GM12878 (cell line): ENCODE measurements at regions not wholly inside any gene's neighbourhood (a gene's known extent, or its start where the extent isn't known, plus 50 kb on each side); places are given as distances from the start of the nearest gene placed in this dataset.

ENCODE experiments used
- EGR1 ChIP-seq, 2 experiments: IDR thresholded peaks; 1 replicate in 1 of 2; 2 replicates in 1 of 2; pipeline ENCODE4 v1.6.1; 2011 to 2012; ENCODE audit warnings: low read depth in 2 of 2, low read length in 2 of 2, borderline replicate concordance in 1 of 2, mild to moderate bottlenecking in 1 of 2, moderate library complexity in 1 of 2
- EZH2 ChIP-seq: IDR thresholded peaks from 2 replicates; pipeline ENCODE4 v1.6.1; 2012; ENCODE audit warnings: low read depth, mild to moderate bottlenecking, control low read depth, inconsistent platforms, low read length, borderline replicate concordance; ENCODE audit not compliant: control insufficient read depth
- NBN ChIP-seq: fragments of 450-650 bp; IDR thresholded peaks from 2 replicates; pipeline ENCODE4 v1.6.1; 2016
- POLR2A ChIP-seq: IDR thresholded peaks from 2 replicates; pipeline ENCODE4 v1.6.1; 2011; ENCODE audit warnings: low read depth, mild to moderate bottlenecking, low read length
- POLR2AphosphoS5 ChIP-seq: IDR thresholded peaks from 2 replicates; pipeline ENCODE4 v1.6.1; 2011; ENCODE audit warnings: mild to moderate bottlenecking, low read length, inconsistent platforms
- RCOR1 ChIP-seq: conservative IDR thresholded peaks from 2 replicates; pipeline ENCODE4 v1.6.1; 2012; ENCODE audit warnings: low read depth, low read length, improper control_type of control experiment
- RELA ChIP-seq: fragments of 450-650 bp; IDR thresholded peaks from 2 replicates; pipeline ENCODE4 v1.8.0; 2014; ENCODE audit warnings: borderline replicate concordance; ENCODE audit not compliant: partially characterized antibody
- SREBF1 ChIP-seq: IDR thresholded peaks from 2 replicates; pipeline ENCODE4 v1.6.1; 2012; ENCODE audit warnings: mild to moderate bottlenecking, low read length
- TCF12 ChIP-seq: IDR thresholded peaks from 2 replicates; pipeline ENCODE4 v1.6.1; 2011; ENCODE audit warnings: low read depth, mild to moderate bottlenecking, low read length
- TF ChIP-seq, protein P1 (sequence below), 3 experiments: IDR thresholded peaks in 2 of 3; conservative IDR thresholded peaks in 1 of 3; 2 replicates each; pipeline ENCODE4 v1.5.1; 2011; ENCODE audit warnings: low read depth in 3 of 3, low read length in 3 of 3, mild to moderate bottlenecking in 3 of 3, control low read depth in 2 of 3, moderate library complexity in 2 of 3, inconsistent platforms in 1 of 3, mixed read lengths in 1 of 3; ENCODE audit not compliant: control insufficient read depth in 2 of 3, insufficient read depth in 1 of 3; ENCODE audit errors: extremely low read depth in 1 of 3
- TF ChIP-seq, protein P2 (sequence below): IDR thresholded peaks from 2 replicates; pipeline ENCODE4 v1.6.1; 2011; ENCODE audit warnings: low read depth, mild to moderate bottlenecking, low read length, moderate library complexity, borderline replicate concordance; ENCODE audit errors: extremely low read depth
- TF ChIP-seq, protein P3 (sequence below): fragments of 450-650 bp; IDR thresholded peaks from 2 replicates; pipeline ENCODE4 v1.6.1; 2017; ENCODE audit warnings: low read depth, mild to moderate bottlenecking, moderate library complexity

DNA sequence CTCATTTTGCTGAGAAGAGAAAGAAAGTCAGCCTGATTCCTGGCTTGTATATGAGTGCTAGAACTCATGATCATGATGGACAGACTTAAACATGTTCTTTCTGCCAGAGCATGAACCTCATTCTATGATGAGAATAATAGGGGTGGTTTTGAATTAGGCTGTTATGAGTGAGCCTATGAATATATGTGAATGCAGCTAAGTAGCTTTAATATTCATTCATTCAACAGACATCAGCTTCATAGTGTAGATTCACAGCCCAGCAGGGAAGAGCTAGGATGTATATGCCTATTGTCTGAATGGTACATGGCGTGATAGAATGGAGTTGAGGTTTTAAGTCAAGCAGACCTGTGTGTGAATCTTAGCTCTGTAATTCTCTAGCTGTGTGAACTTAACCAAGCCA, 573.2 kb downstream of the DHX35 start:
- TF ChIP-seq, protein P1, sequence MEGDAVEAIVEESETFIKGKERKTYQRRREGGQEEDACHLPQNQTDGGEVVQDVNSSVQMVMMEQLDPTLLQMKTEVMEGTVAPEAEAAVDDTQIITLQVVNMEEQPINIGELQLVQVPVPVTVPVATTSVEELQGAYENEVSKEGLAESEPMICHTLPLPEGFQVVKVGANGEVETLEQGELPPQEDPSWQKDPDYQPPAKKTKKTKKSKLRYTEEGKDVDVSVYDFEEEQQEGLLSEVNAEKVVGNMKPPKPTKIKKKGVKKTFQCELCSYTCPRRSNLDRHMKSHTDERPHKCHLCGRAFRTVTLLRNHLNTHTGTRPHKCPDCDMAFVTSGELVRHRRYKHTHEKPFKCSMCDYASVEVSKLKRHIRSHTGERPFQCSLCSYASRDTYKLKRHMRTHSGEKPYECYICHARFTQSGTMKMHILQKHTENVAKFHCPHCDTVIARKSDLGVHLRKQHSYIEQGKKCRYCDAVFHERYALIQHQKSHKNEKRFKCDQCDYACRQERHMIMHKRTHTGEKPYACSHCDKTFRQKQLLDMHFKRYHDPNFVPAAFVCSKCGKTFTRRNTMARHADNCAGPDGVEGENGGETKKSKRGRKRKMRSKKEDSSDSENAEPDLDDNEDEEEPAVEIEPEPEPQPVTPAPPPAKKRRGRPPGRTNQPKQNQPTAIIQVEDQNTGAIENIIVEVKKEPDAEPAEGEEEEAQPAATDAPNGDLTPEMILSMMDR (IDR thresholded peaks at IDR 0.05 in 2 of 3, conservative IDR thresholded peaks at IDR 0.05 in 1 of 3; ENCODE audit: control insufficient read depth in 2 of 3, extremely low read depth in 1 of 3, insufficient read depth in 1 of 3, low read depth in 3 of 3, low read length in 3 of 3), result no peak
- TF ChIP-seq SREBF1 (no peak), EGR1 (IDR thresholded peaks at IDR 0.05; ENCODE audit: borderline replicate concordance in 1 of 2, low read depth in 2 of 2, low read length in 2 of 2) (no peak), RCOR1 (no peak), TCF12 (no peak), POLR2A (no peak), NBN (no peak), EZH2 (no peak), POLR2AphosphoS5 (no peak), RELA (no peak)
- TF ChIP-seq, protein P2, sequence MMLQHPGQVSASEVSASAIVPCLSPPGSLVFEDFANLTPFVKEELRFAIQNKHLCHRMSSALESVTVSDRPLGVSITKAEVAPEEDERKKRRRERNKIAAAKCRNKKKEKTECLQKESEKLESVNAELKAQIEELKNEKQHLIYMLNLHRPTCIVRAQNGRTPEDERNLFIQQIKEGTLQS, result no peak
- TF ChIP-seq, protein P3, sequence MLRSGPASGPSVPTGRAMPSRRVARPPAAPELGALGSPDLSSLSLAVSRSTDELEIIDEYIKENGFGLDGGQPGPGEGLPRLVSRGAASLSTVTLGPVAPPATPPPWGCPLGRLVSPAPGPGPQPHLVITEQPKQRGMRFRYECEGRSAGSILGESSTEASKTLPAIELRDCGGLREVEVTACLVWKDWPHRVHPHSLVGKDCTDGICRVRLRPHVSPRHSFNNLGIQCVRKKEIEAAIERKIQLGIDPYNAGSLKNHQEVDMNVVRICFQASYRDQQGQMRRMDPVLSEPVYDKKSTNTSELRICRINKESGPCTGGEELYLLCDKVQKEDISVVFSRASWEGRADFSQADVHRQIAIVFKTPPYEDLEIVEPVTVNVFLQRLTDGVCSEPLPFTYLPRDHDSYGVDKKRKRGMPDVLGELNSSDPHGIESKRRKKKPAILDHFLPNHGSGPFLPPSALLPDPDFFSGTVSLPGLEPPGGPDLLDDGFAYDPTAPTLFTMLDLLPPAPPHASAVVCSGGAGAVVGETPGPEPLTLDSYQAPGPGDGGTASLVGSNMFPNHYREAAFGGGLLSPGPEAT, result no peak
